MM.1S (cell line): ENCODE measurements at regions not wholly inside any gene's neighbourhood (a gene's known extent, or its start where the extent isn't known, plus 50 kb on each side); places are given as distances from the start of the nearest gene placed in this dataset.

Experiments used
- DNase-seq: peaks from one replicate; pipeline ENCODE4 v3.0.0-alpha.2; 2015
- H2AFZ ChIP-seq: fragments of 300-600 bp; sonication (generic); 2 replicates; pipeline ENCODE4 v1.6.0; 2016; ENCODE audit warnings: antibody characterized with exemption, low read length
- H3F3A ChIP-seq: fragments of 300-600 bp; sonication (generic); 2 replicates; pipeline ENCODE4 v1.6.1; 2016; ENCODE audit warnings: mild to moderate bottlenecking, antibody characterized with exemption, low read length, moderate library complexity, mixed read lengths; ENCODE audit not compliant: insufficient read depth
- H3K27ac ChIP-seq: fragments of 300-600 bp; sonication (generic); 2 replicates; pipeline ENCODE4 v1.5.1; 2016; ENCODE audit warnings: mild to moderate bottlenecking, low read length
- H3K27me3 ChIP-seq: fragments of 300-600 bp; sonication (generic); replicated peaks from 2 replicates; pipeline ENCODE4 v1.6.0; 2016; ENCODE audit warnings: low read length; ENCODE audit not compliant: insufficient read depth
- H3K36me3 ChIP-seq: fragments of 300-600 bp; sonication (generic); replicated peaks from 2 replicates; pipeline ENCODE4 v1.6.1; 2016; ENCODE audit warnings: mild to moderate bottlenecking, low read length, mixed read lengths; ENCODE audit not compliant: insufficient read depth
- H3K4me1 ChIP-seq: fragments of 300-600 bp; sonication (generic); 2 replicates; pipeline ENCODE4 v1.6.1; 2016; ENCODE audit warnings: low read length, mixed read lengths
- H3K4me2 ChIP-seq: fragments of 300-600 bp; sonication (generic); 2 replicates; pipeline ENCODE4 v1.6.0; 2016; ENCODE audit warnings: low read depth, low read length
- H3K4me3 ChIP-seq: fragments of 300-600 bp; sonication (generic); 2 replicates; pipeline ENCODE4 v1.5.1; 2016; ENCODE audit warnings: low read length, mixed read lengths
- H3K79me2 ChIP-seq: fragments of 300-600 bp; sonication (generic); 2 replicates; pipeline ENCODE4 v1.6.1; 2016; ENCODE audit warnings: mixed run types, low read length, mixed read lengths
- H3K9ac ChIP-seq: fragments of 300-600 bp; sonication (generic); 2 replicates; pipeline ENCODE4 v1.6.1; 2016; ENCODE audit warnings: low read length, mixed read lengths
- H3K9me2 ChIP-seq: fragments of 300-600 bp; sonication (generic); replicated peaks from 2 replicates; pipeline ENCODE4 v1.6.1; 2016; ENCODE audit warnings: mild to moderate bottlenecking, low read length, mixed read lengths; ENCODE audit not compliant: insufficient read depth
- H3K9me3 ChIP-seq: fragments of 300-600 bp; sonication (generic); replicated peaks from 2 replicates; pipeline ENCODE4 v1.6.1; 2016; ENCODE audit warnings: mild to moderate bottlenecking, low read length, mixed read lengths; ENCODE audit not compliant: insufficient read depth
- H4K20me1 ChIP-seq: fragments of 300-600 bp; sonication (generic); 2 replicates; pipeline ENCODE4 v1.6.1; 2016; ENCODE audit warnings: mild to moderate bottlenecking, low read length, moderate library complexity, mixed read lengths; ENCODE audit not compliant: insufficient read depth
- EZH2 ChIP-seq: fragments of 300-600 bp; sonication (generic); optimal IDR thresholded peaks from 2 replicates; pipeline ENCODE3; 2017; ENCODE audit warnings: low read depth, mild to moderate bottlenecking, antibody characterized with exemption, low read length, mixed read lengths
- EZH2phosphoT487 ChIP-seq: fragments of 300-600 bp; sonication (generic); IDR thresholded peaks from 2 replicates; pipeline ENCODE4 v1.6.1; 2018; ENCODE audit warnings: antibody characterized with exemption, low read length
- TF ChIP-seq, protein P1 (sequence below): fragments of 300-600 bp; sonication (generic); IDR thresholded peaks from 2 replicates; pipeline ENCODE4 v1.5.1; 2016; ENCODE audit warnings: antibody characterized with exemption, low read length, mixed read lengths

DNA sequence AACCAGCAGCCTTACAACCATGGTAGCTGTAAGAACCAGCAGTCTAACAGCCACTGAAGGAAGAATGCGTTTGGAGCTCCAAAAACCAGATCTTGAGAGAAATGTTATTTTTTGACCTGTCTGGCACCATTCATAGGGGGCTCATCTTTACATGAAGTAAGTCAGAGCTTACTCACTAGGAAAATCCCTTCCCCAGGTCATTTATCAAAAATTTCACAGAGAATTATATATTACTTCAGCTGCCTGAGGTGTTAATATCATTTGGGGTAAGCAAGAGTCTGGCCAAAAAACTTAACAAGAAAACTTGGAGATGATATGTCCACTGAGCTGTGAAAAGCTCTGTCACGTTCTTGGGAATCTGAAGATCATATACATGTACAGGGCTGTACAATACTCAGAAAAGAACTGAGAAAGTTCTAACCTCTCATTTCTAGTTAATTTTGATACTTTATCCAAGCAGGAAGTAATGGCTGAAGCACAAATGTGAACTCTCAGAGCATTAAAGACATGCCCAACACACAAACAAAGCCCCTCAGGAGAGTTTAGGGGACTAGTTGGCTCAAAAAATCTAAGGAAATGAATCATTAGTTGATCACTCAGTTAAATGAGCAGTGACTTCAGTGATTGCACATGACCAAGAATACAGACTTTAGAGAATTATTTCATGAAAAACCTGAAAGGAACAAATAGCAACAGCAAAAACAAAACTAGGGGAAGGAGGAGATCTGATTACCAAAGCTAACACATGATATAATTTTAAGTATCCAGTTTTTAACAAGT lies 681.1 kb downstream of the LTN1 start:
- no peaks in the 10 kb centered on the region for H3K79me2 ChIP-seq
- H4K20me1 ChIP-seq = no peaks in the 10 kb centered on the region
- no peak overlapping the region for H3K4me2 ChIP-seq
- no peaks in the 10 kb centered on the region for H3K4me1 ChIP-seq
- no peak for DNase-seq
- H2AFZ ChIP-seq = no peak overlapping the region
- H3K36me3 ChIP-seq = no peaks in the 10 kb centered on the region
- no peaks in the 10 kb centered on the region for H3K9me2 ChIP-seq
- no peak overlapping the region for H3K27ac ChIP-seq
- H3K4me3 ChIP-seq = no peak overlapping the region
- no peak overlapping the region for H3K9ac ChIP-seq
- TF ChIP-seq EZH2phosphoT487 (no peak), EZH2 (no peak)
- TF ChIP-seq, protein P1, sequence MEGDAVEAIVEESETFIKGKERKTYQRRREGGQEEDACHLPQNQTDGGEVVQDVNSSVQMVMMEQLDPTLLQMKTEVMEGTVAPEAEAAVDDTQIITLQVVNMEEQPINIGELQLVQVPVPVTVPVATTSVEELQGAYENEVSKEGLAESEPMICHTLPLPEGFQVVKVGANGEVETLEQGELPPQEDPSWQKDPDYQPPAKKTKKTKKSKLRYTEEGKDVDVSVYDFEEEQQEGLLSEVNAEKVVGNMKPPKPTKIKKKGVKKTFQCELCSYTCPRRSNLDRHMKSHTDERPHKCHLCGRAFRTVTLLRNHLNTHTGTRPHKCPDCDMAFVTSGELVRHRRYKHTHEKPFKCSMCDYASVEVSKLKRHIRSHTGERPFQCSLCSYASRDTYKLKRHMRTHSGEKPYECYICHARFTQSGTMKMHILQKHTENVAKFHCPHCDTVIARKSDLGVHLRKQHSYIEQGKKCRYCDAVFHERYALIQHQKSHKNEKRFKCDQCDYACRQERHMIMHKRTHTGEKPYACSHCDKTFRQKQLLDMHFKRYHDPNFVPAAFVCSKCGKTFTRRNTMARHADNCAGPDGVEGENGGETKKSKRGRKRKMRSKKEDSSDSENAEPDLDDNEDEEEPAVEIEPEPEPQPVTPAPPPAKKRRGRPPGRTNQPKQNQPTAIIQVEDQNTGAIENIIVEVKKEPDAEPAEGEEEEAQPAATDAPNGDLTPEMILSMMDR = no peak
- no peaks in the 10 kb centered on the region for H3K27me3 ChIP-seq
- no peaks in the 10 kb centered on the region for H3K9me3 ChIP-seq
- no peaks in the 10 kb centered on the region for H3F3A ChIP-seq

DNA sequence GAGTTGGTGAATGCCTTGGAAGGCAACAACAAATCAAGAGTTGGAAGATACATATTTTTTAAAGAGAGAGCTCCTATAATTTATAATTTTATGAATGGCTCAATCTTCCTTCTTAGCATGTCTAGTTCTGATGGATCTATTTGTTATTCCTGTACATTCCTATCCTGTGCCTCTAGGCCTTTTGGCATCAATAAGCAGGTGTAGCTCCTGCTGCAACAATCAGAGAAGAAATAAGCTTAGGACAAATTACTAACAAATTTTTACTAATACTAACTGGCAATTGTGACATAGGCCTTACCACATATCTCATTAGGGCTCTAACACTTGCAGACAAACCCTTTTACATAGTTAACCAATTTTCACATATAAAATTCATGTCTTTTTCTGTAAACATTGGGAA lies 682.0 kb downstream of the LTN1 start:
- DNase-seq = no peak

DNA sequence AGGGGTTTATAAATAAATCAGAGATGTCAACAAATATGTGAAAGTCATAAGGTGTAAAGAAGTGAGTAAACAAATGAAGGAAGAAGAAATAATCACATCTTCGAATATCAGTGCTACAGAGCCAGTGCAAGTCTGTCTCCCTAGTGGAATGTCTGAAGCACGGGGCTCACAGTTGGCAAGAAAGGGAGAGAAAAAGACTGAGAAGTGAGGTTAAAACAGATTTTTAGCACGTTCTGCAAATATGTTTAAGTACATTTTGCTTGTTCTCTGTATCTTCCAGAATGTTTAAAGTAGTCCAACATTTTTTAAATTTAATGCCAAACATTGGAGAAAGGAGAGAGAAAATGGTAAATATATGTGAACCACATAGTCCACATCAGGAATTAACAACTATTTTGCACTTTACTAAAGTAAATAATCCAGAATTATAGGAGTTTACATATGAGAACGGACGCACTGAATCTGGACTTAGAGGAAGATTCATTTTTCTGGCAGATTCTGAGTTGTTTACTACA lies 682.4 kb downstream of the LTN1 start:
- no peaks in the 10 kb centered on the region for H3K36me3 ChIP-seq
- H3K4me1 ChIP-seq = no peaks in the 10 kb centered on the region
- H3K9me3 ChIP-seq = no peaks in the 10 kb centered on the region
- H3F3A ChIP-seq = no peaks in the 10 kb centered on the region
- H3K4me3 ChIP-seq = no peak overlapping the region
- H3K9ac ChIP-seq = no peak overlapping the region
- H2AFZ ChIP-seq = no peak overlapping the region
- no peak overlapping the region for H3K4me2 ChIP-seq
- no peaks in the 10 kb centered on the region for H4K20me1 ChIP-seq
- TF ChIP-seq, protein P1 = no peak
- TF ChIP-seq EZH2phosphoT487 = no peak
- TF ChIP-seq EZH2 = no peak
- H3K27me3 ChIP-seq = no peaks in the 10 kb centered on the region
- H3K79me2 ChIP-seq = no peaks in the 10 kb centered on the region
- no peak for DNase-seq
- no peak overlapping the region for H3K27ac ChIP-seq
- no peaks in the 10 kb centered on the region for H3K9me2 ChIP-seq

More for the DNA sequence above, 682.0 kb downstream of the LTN1 start:
- H3K4me3 ChIP-seq = no peak overlapping the region
- no peaks in the 10 kb centered on the region for H3F3A ChIP-seq
- no peak overlapping the region for H3K27ac ChIP-seq
- H3K9me3 ChIP-seq = no peaks in the 10 kb centered on the region
- TF ChIP-seq EZH2phosphoT487 = no peak
- TF ChIP-seq, protein P1 = no peak
- no peak for TF ChIP-seq EZH2
- H3K4me2 ChIP-seq = no peak overlapping the region
- H3K9ac ChIP-seq = no peak overlapping the region
- H3K36me3 ChIP-seq = no peaks in the 10 kb centered on the region
- no peaks in the 10 kb centered on the region for H3K4me1 ChIP-seq
- no peaks in the 10 kb centered on the region for H3K79me2 ChIP-seq
- no peaks in the 10 kb centered on the region for H3K9me2 ChIP-seq
- H4K20me1 ChIP-seq = no peaks in the 10 kb centered on the region
- no peak overlapping the region for H2AFZ ChIP-seq
- no peaks in the 10 kb centered on the region for H3K27me3 ChIP-seq
